NCI-H1694 (cell line): ENCODE measurements at regions not wholly inside any gene's neighbourhood (a gene's known extent, or its start where the extent isn't known, plus 50 kb on each side); places are given as distances from the start of the nearest gene placed in this dataset.
"Not testable (repeated sequence)": the region's sequence is repeated elsewhere in the genome, so short reads cannot be mapped to it uniquely, and the experiment has no call there.

Source experiments
- DNase-seq: peaks from one replicate; lab custom pipeline; 2025; lab: John Stamatoyannopoulos, UW

GRCh38 chr2:220556658-220557057 is 929.2 kb downstream of the SLC4A3 start:
- DNase-seq, result no peak

- DNase-seq, result no peak
Measured at GRCh38 chr2:220560192-220560591, 932.8 kb downstream of the SLC4A3 start.

- no peak for DNase-seq
Measured at GRCh38 chr2:220562375-220563140, 935.1 kb downstream of the SLC4A3 start.

GRCh38 chr2:220568296-220568695 is 940.9 kb downstream of the SLC4A3 start:
- DNase-seq, result no peak

- peak; percentile 78 for DNase-seq
Measured at GRCh38 chr2:220569112-220569897, 941.9 kb downstream of the SLC4A3 start.

GRCh38 chr2:220572385-220572784 is 945.0 kb downstream of the SLC4A3 start:
- no peak for DNase-seq

GRCh38 chr2:220574038-220574437 is 946.6 kb downstream of the SLC4A3 start:
- no peak for DNase-seq

- no peak for DNase-seq
Measured at GRCh38 chr2:220575963-220576362, 948.5 kb downstream of the SLC4A3 start.

GRCh38 chr2:220579452-220579851 is 952.0 kb downstream of the SLC4A3 start:
- DNase-seq, result no peak

- DNase-seq, result no peak
Measured at GRCh38 chr2:220580113-220580512, 952.7 kb downstream of the SLC4A3 start.

- no peak for DNase-seq
Measured at GRCh38 chr2:220583725-220584124, 956.3 kb downstream of the SLC4A3 start.

- DNase-seq, result no peak
Measured at GRCh38 chr2:220585241-220585640, 957.8 kb downstream of the SLC4A3 start.

GRCh38 chr2:220586980-220587530 is 959.6 kb downstream of the SLC4A3 start:
- no peak for DNase-seq

- DNase-seq, result no peak
Measured at GRCh38 chr2:220588148-220588547, 960.7 kb downstream of the SLC4A3 start.

- no peak for DNase-seq
Measured at GRCh38 chr2:220590476-220590875, 963.0 kb downstream of the SLC4A3 start.

- DNase-seq, result no peak
Measured at GRCh38 chr2:220593526-220593925, 966.1 kb downstream of the SLC4A3 start.

- DNase-seq, result no peak
Measured at GRCh38 chr2:220601674-220602073, 970.4 kb downstream of the EPHA4 start.

- not testable (repeated sequence) for DNase-seq
Measured at GRCh38 chr2:220613004-220613403, 959.1 kb downstream of the EPHA4 start.

GRCh38 chr2:220614064-220614463 is 958.0 kb downstream of the EPHA4 start:
- DNase-seq, result no peak

- DNase-seq, result no peak
Measured at GRCh38 chr2:220619525-220620220, 952.4 kb downstream of the EPHA4 start.

GRCh38 chr2:220626603-220627002 is 945.5 kb downstream of the EPHA4 start:
- DNase-seq, result no peak

- no peak for DNase-seq
Measured at GRCh38 chr2:220628252-220628651, 943.9 kb downstream of the EPHA4 start.
